Keratinocyte (primary cell): ENCODE measurements at regions not wholly inside any gene's neighbourhood (a gene's known extent, or its start where the extent isn't known, plus 50 kb on each side); places are given as distances from the start of the nearest gene placed in this dataset.

Source experiments
- DNase-seq: peaks from one replicate; pipeline ENCODE4 v3.0.0-alpha.2; 2011; ENCODE audit warnings: low read depth, missing footprints, low spot score
- FAIRE-seq: peaks from 2 replicates; lab custom pipeline; 2011; peaks lifted over from hg19 to GRCh38; lab: Jason Lieb, UNC
- H2AFZ ChIP-seq: 2 replicates; pipeline ENCODE4 v1.6.0; 2012; ENCODE audit warnings: low read length, control low read depth, inconsistent platforms; ENCODE audit not compliant: control insufficient read depth
- H3K27ac ChIP-seq: 2 replicates; pipeline ENCODE4 v1.5.1; 2011; ENCODE audit warnings: low read length; ENCODE audit not compliant: control insufficient read depth, insufficient read depth
- H3K27me3 ChIP-seq: 3 replicates; pipeline ENCODE4 v1.6.0; 2011; ENCODE audit warnings: low read length; ENCODE audit not compliant: control insufficient read depth, insufficient read depth; ENCODE audit errors: extremely low read depth
- H3K36me3 ChIP-seq, 2 experiments: 2 replicates in 1 of 2; 3 replicates in 1 of 2; pipeline ENCODE4 v1.5.1; 2011; ENCODE audit warnings: low read length in 2 of 2, mild to moderate bottlenecking in 1 of 2; ENCODE audit not compliant: control insufficient read depth in 2 of 2, insufficient read depth in 2 of 2; ENCODE audit errors: extremely low read depth in 1 of 2
- H3K4me1 ChIP-seq: 3 replicates; pipeline ENCODE4 v1.5.1; 2011; ENCODE audit warnings: low read length; ENCODE audit not compliant: control insufficient read depth, insufficient read depth; ENCODE audit errors: extremely low read depth
- H3K4me2 ChIP-seq: 3 replicates; pipeline ENCODE4 v1.6.0; 2011; ENCODE audit warnings: low read depth, low read length; ENCODE audit not compliant: control insufficient read depth, insufficient read depth; ENCODE audit errors: extremely low read depth
- H3K4me3 ChIP-seq, 3 experiments: fragments of 200-600 bp in 1 of 3; sonication (generic) in 1 of 3; 2 replicates in 2 of 3; 3 replicates in 1 of 3; pipeline ENCODE4 v1.5.1; 2011 to 2016; ENCODE audit warnings: low read length in 3 of 3, mild to moderate bottlenecking in 3 of 3, control low read depth in 2 of 3, inconsistent platforms in 1 of 3, low read depth in 1 of 3, mixed read lengths in 1 of 3, mixed run types in 1 of 3, moderate library complexity in 1 of 3; ENCODE audit not compliant: control insufficient read depth in 2 of 3, insufficient read depth in 2 of 3; ENCODE audit errors: extremely low read depth in 1 of 3
- H3K79me2 ChIP-seq: 2 replicates; pipeline ENCODE4 v1.6.0; 2012; ENCODE audit warnings: low read length; ENCODE audit not compliant: control insufficient read depth, insufficient read depth
- H3K9ac ChIP-seq: 3 replicates; pipeline ENCODE4 v1.6.0; 2011; ENCODE audit warnings: low read length; ENCODE audit not compliant: control insufficient read depth, insufficient read depth; ENCODE audit errors: extremely low read depth
- H3K9me1 ChIP-seq: 3 replicates; pipeline ENCODE4 v1.6.0; 2011; ENCODE audit warnings: low read length; ENCODE audit not compliant: control insufficient read depth, insufficient read depth; ENCODE audit errors: extremely low read depth
- H3K9me3 ChIP-seq: 2 replicates; pipeline ENCODE4 v1.5.1; 2012; ENCODE audit warnings: low read depth, low read length; ENCODE audit not compliant: control insufficient read depth
- H4K20me1 ChIP-seq: 3 replicates; pipeline ENCODE4 v1.6.0; 2011; ENCODE audit warnings: low read length; ENCODE audit not compliant: control insufficient read depth, insufficient read depth; ENCODE audit errors: extremely low read depth
- CTCF ChIP-seq, 3 experiments: IDR thresholded peaks in 1 of 3; conservative IDR thresholded peaks in 1 of 3; optimal IDR thresholded peaks in 1 of 3; 2 replicates in 2 of 3; 3 replicates in 1 of 3; pipeline versions ENCODE3 to v1.5.1; 2011; ENCODE audit warnings: low read length in 3 of 3, mild to moderate bottlenecking in 3 of 3, moderate library complexity in 2 of 3, control low read depth in 1 of 3, inconsistent platforms in 1 of 3; ENCODE audit not compliant: insufficient read depth in 2 of 3; ENCODE audit errors: extremely low read depth in 1 of 3
- EZH2 ChIP-seq: IDR thresholded peaks from one replicate; pipeline ENCODE4 v1.6.1; 2012; ENCODE audit warnings: inconsistent platforms, mild to moderate bottlenecking, low read length, moderate library complexity
- dilution Hi-C: fragments of 300-500 bp; cut with MboI; formaldehyde crosslinking; loops from one replicate; pipeline ENCODE4 v1.7.0; 2020; ENCODE audit warnings: low sequenced_read_pairs; ENCODE audit not compliant: extremely low pct_ligation_motif_present

DNA sequence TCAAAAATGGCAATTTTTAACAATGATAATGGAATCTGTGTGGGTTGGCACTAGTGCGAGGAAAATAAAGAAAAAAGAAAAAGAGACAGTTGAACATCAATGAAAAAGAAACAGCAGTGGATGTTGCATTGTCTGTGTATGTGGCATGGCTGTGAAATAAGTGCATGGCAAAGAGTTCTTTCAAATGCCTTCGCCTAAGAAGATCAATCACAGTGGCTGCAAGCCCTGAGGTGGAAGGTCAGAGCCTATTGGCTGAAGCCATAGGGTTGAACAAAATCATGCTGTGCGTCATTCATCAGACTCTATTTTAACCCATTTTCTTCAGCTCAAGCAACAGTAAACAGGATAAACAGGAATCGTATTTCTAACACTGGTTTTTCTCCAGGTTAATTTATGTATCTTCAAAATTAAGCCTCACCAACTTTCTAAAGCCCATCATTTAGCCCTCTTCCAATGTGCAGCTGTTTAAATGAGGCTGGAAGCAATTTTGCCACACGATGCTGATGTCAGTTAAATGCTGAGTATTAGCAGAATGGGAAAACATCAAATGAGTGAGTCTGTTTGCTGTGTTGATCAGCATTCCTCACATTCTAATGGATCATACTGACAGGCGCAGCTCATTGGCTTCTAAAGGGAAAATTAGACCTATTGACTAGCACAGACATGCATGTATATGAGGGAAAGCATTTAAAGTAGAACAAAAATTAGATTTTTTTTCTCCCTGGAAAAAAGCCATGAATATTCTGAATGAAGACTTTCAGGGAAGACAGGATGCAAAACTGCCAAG is 955.9 kb upstream of the EYS start:
- Histone ChIP-seq H4K20me1 (peaks cover 2% of the 10 kb centered on the region), H3K4me2 (no peak overlapping the region), H3K4me3 (no peak overlapping the region), H3K27me3 (no peaks in the 10 kb centered on the region), H2AFZ (no peak overlapping the region), H3K4me1 (no peaks in the 10 kb centered on the region), H3K27ac (no peak overlapping the region), H3K9me1 (no peaks in the 10 kb centered on the region), H3K9ac (no peak overlapping the region), H3K36me3 (no peaks in the 10 kb centered on the region), H3K79me2 (no peaks in the 10 kb centered on the region), H3K9me3 (no peaks in the 10 kb centered on the region)
- FAIRE-seq = no peak
- TF ChIP-seq CTCF (optimal IDR thresholded peaks at IDR 0.05 in 1 of 3, IDR thresholded peaks at IDR 0.05 in 1 of 3, conservative IDR thresholded peaks at IDR 0.05 in 1 of 3; ENCODE audit: extremely low read depth in 1 of 3, insufficient read depth in 2 of 3, low read length in 3 of 3) (no peak), EZH2 (no peak)
- DNase-seq = no peak
- dilution Hi-C loops = no loop called here

- H2AFZ ChIP-seq = no peak overlapping the region
- FAIRE-seq (no peak), DNase-seq (no peak)
- H3K4me2 ChIP-seq = no peak overlapping the region
- no peaks in the 10 kb centered on the region for H3K79me2 ChIP-seq
- no peaks in the 10 kb centered on the region for H3K4me1 ChIP-seq
- TF ChIP-seq CTCF (optimal IDR thresholded peaks at IDR 0.05 in 1 of 3, IDR thresholded peaks at IDR 0.05 in 1 of 3, conservative IDR thresholded peaks at IDR 0.05 in 1 of 3; ENCODE audit: extremely low read depth in 1 of 3, insufficient read depth in 2 of 3, low read length in 3 of 3) (peak in 1 of 3 experiments; percentile 38), EZH2 (no peak)
- H4K20me1 ChIP-seq = peaks cover 2% of the 10 kb centered on the region
- H3K9ac ChIP-seq = no peak overlapping the region
- H3K27me3 ChIP-seq = no peaks in the 10 kb centered on the region
- H3K9me3 ChIP-seq = no peaks in the 10 kb centered on the region
- dilution Hi-C loops = no loop called here
- no peaks in the 10 kb centered on the region for H3K36me3 ChIP-seq
- H3K4me3 ChIP-seq = no peak overlapping the region
- no peaks in the 10 kb centered on the region for H3K9me1 ChIP-seq
- no peak overlapping the region for H3K27ac ChIP-seq
Measured at GRCh38 chr6:66662196-66662595, 955.2 kb upstream of the EYS start.
